ENCODE measurements at regions not wholly inside any gene's neighbourhood (a gene's known extent, or its start where the extent isn't known, plus 50 kb on each side); places are given as distances from the start of the nearest gene placed in this dataset.

- TF ChIP-seq, protein P1, sequence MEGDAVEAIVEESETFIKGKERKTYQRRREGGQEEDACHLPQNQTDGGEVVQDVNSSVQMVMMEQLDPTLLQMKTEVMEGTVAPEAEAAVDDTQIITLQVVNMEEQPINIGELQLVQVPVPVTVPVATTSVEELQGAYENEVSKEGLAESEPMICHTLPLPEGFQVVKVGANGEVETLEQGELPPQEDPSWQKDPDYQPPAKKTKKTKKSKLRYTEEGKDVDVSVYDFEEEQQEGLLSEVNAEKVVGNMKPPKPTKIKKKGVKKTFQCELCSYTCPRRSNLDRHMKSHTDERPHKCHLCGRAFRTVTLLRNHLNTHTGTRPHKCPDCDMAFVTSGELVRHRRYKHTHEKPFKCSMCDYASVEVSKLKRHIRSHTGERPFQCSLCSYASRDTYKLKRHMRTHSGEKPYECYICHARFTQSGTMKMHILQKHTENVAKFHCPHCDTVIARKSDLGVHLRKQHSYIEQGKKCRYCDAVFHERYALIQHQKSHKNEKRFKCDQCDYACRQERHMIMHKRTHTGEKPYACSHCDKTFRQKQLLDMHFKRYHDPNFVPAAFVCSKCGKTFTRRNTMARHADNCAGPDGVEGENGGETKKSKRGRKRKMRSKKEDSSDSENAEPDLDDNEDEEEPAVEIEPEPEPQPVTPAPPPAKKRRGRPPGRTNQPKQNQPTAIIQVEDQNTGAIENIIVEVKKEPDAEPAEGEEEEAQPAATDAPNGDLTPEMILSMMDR (IDR thresholded peaks at IDR 0.05; ENCODE audit: low read depth, low read length) = no peak
- TF ChIP-seq EZH2phosphoT487 (IDR thresholded peaks at IDR 0.05; ENCODE audit: low read depth) = no peak
These were observed 56.9 kb upstream of the CD2AP start for GRCh38 chr6:47420394-47421371.
